Neural cell (in vitro differentiated cells): ENCODE measurements at regions not wholly inside any gene's neighbourhood (a gene's known extent, or its start where the extent isn't known, plus 50 kb on each side); places are given as distances from the start of the nearest gene placed in this dataset.

Source experiments
- H2AFZ ChIP-seq: fragments of 200-600, 300-800 bp; sonication (generic), shearing (Covaris generic); 2 replicates; pipeline ENCODE4 v1.6.0; 2014; ENCODE audit warnings: low read depth, mild to moderate bottlenecking, antibody characterized with exemption, low read length, moderate library complexity
- H3F3A ChIP-seq: fragments of 200-600 bp; shearing (Covaris generic); 2 replicates; pipeline ENCODE4 v1.6.1; 2016; ENCODE audit warnings: mild to moderate bottlenecking, moderate library complexity, mixed read lengths, antibody characterized with exemption, low read length; ENCODE audit not compliant: insufficient read depth, poor library complexity, severe bottlenecking
- H3K27ac ChIP-seq: fragments of 200-600, 300-800 bp; sonication (generic), shearing (Covaris generic); 2 replicates; pipeline ENCODE4 v1.5.1; 2014; ENCODE audit warnings: mild to moderate bottlenecking, low read length, moderate library complexity
- H3K27me3 ChIP-seq: fragments of 300-800, 200-600 bp; sonication (generic), shearing (Covaris generic); 2 replicates; pipeline ENCODE4 v1.6.0; 2014; ENCODE audit warnings: mild to moderate bottlenecking, low read depth, low read length, moderate library complexity; ENCODE audit not compliant: insufficient read depth
- H3K36me3 ChIP-seq: fragments of 300-800, 200-600 bp; sonication (generic), shearing (Covaris generic); 2 replicates; pipeline ENCODE4 v1.5.1; 2014; ENCODE audit warnings: mild to moderate bottlenecking, antibody characterized with exemption, low read length, moderate library complexity; ENCODE audit not compliant: insufficient read depth
- H3K4me2 ChIP-seq: fragments of 300-800, 200-600 bp; sonication (generic), shearing (Covaris generic); 2 replicates; pipeline ENCODE4 v1.6.0; 2014; ENCODE audit warnings: mild to moderate bottlenecking, low read length
- H3K4me3 ChIP-seq: fragments of 300-800, 200-600 bp; sonication (generic), shearing (Covaris generic); 2 replicates; pipeline ENCODE4 v1.5.1; 2014; ENCODE audit warnings: mild to moderate bottlenecking, low read length, moderate library complexity
- H3K79me2 ChIP-seq: fragments of 200-600 bp; shearing (Covaris generic); replicated peaks from 2 replicates; pipeline ENCODE4 v1.6.0; 2014; ENCODE audit warnings: mild to moderate bottlenecking, low read length, moderate library complexity; ENCODE audit not compliant: insufficient read depth
- H3K9ac ChIP-seq: fragments of 300-800, 200-600 bp; sonication (generic), shearing (Covaris generic); 2 replicates; pipeline ENCODE4 v1.6.1; 2016; ENCODE audit warnings: mild to moderate bottlenecking, low read length, mixed read lengths
- H3K9me2 ChIP-seq: fragments of 200-600 bp; shearing (Covaris generic); 2 replicates; pipeline ENCODE4 v1.6.1; 2016; ENCODE audit warnings: mild to moderate bottlenecking, low read length, mixed read lengths; ENCODE audit not compliant: insufficient read depth
- H3K9me3 ChIP-seq: fragments of 200-600, 300-800 bp; sonication (generic), shearing (Covaris generic); 2 replicates; pipeline ENCODE4 v1.6.1; 2016; ENCODE audit warnings: mild to moderate bottlenecking, mixed run types, low read length, moderate library complexity, mixed read lengths
- H4K20me1 ChIP-seq: fragments of 200-600 bp; shearing (Covaris generic); 2 replicates; pipeline ENCODE4 v1.6.1; 2016; ENCODE audit warnings: mild to moderate bottlenecking, mixed run types; ENCODE audit not compliant: insufficient read depth
- CTCF ChIP-seq: fragments of 450-650 bp; IDR thresholded peaks from 2 replicates; pipeline ENCODE4 v1.5.1; 2014; ENCODE audit warnings: antibody characterized with exemption, mild to moderate bottlenecking, moderate library complexity; ENCODE audit not compliant: poor library complexity, severe bottlenecking
- EP300 ChIP-seq: fragments of 450-650 bp; conservative IDR thresholded peaks from 2 replicates; pipeline ENCODE4 v1.6.1; 2014; ENCODE audit warnings: antibody characterized with exemption, mild to moderate bottlenecking, moderate library complexity; ENCODE audit not compliant: poor library complexity, severe bottlenecking
- EZH2 ChIP-seq: fragments of 200-600, 300-800 bp; shearing (Covaris generic), sonication (generic); IDR thresholded peaks from 2 replicates; pipeline ENCODE4 v1.6.1; 2014; ENCODE audit warnings: antibody characterized with exemption, low read length, borderline replicate concordance, mild to moderate bottlenecking; ENCODE audit not compliant: insufficient read depth, poor library complexity, severe bottlenecking
- MXI1 ChIP-seq: fragments of 450-650 bp; conservative IDR thresholded peaks from 2 replicates; pipeline ENCODE4 v1.6.1; 2014; ENCODE audit warnings: antibody characterized with exemption, mild to moderate bottlenecking; ENCODE audit not compliant: poor library complexity, severe bottlenecking
- POLR2AphosphoS5 ChIP-seq: IDR thresholded peaks from 2 replicates; pipeline ENCODE4 v1.6.1; 2012
- RAD21 ChIP-seq: fragments of 450-650 bp; conservative IDR thresholded peaks from 2 replicates; pipeline ENCODE4 v1.6.1; 2014; ENCODE audit warnings: antibody characterized with exemption, mild to moderate bottlenecking, moderate library complexity
- REST ChIP-seq: IDR thresholded peaks from 2 replicates; pipeline ENCODE4 v1.6.1; 2012; ENCODE audit warnings: borderline replicate concordance
- SMC3 ChIP-seq: fragments of 450-650 bp; conservative IDR thresholded peaks from 2 replicates; pipeline ENCODE4 v1.6.1; 2014; ENCODE audit warnings: antibody characterized with exemption, mild to moderate bottlenecking, moderate library complexity; ENCODE audit not compliant: poor library complexity

GRCh38 chr5:173768267-173768806 lies 119.8 kb upstream of the CPEB4 start:
- Histone ChIP-seq H3K36me3 (no peaks in the 10 kb centered on the region), H3K4me2 (no peak overlapping the region), H2AFZ (no peak overlapping the region), H3K79me2 (no peaks in the 10 kb centered on the region), H3K9ac (no peak overlapping the region), H3K4me3 (no peak overlapping the region), H3K27me3 (no peaks in the 10 kb centered on the region), H3K27ac (no peak overlapping the region), H4K20me1 (no peaks in the 10 kb centered on the region), H3K9me3 (no peaks in the 10 kb centered on the region), H3F3A (no peaks in the 10 kb centered on the region), H3K9me2 (no peaks in the 10 kb centered on the region)
- TF ChIP-seq RAD21 (no peak), REST (no peak), MXI1 (no peak), EP300 (no peak), POLR2AphosphoS5 (no peak)

- H3F3A ChIP-seq, result no peaks in the 10 kb centered on the region
- H3K9ac ChIP-seq, result no peak overlapping the region
- H3K27me3 ChIP-seq, result no peaks in the 10 kb centered on the region
- H3K9me3 ChIP-seq, result no peaks in the 10 kb centered on the region
- no peaks in the 10 kb centered on the region for H3K79me2 ChIP-seq
- H3K4me2 ChIP-seq, result no peak overlapping the region
- H3K27ac ChIP-seq, result no peak overlapping the region
- no peak overlapping the region for H3K4me3 ChIP-seq
- no peak for TF ChIP-seq CTCF
- no peak for TF ChIP-seq MXI1
- TF ChIP-seq SMC3, result no peak
- no peak for TF ChIP-seq EZH2
- no peak overlapping the region for H2AFZ ChIP-seq
- H3K9me2 ChIP-seq, result no peaks in the 10 kb centered on the region
- no peaks in the 10 kb centered on the region for H4K20me1 ChIP-seq
- H3K36me3 ChIP-seq, result no peaks in the 10 kb centered on the region
Observed at GRCh38 chr5:173768891-173769290, 119.3 kb upstream of the CPEB4 start.

- H3K79me2 ChIP-seq, result no peaks in the 10 kb centered on the region
- H3K9me3 ChIP-seq, result no peaks in the 10 kb centered on the region
- H3K27ac ChIP-seq, result no peak overlapping the region
- H3K27me3 ChIP-seq, result no peaks in the 10 kb centered on the region
- TF ChIP-seq EP300 (no peak), RAD21 (no peak), REST (no peak), POLR2AphosphoS5 (no peak), EZH2 (no peak), CTCF (no peak)
- H3K36me3 ChIP-seq, result no peaks in the 10 kb centered on the region
- no peaks in the 10 kb centered on the region for H4K20me1 ChIP-seq
- no peak overlapping the region for H3K9ac ChIP-seq
- no peaks in the 10 kb centered on the region for H3K9me2 ChIP-seq
- H3K4me2 ChIP-seq, result no peak overlapping the region
- H2AFZ ChIP-seq, result no peak overlapping the region
- H3F3A ChIP-seq, result no peaks in the 10 kb centered on the region
- no peak overlapping the region for H3K4me3 ChIP-seq
Observed at GRCh38 chr5:173770637-173771036, 117.5 kb upstream of the CPEB4 start.
